Liver (tissue), 8 donors: ENCODE measurements at regions not wholly inside any gene's neighbourhood (a gene's known extent, or its start where the extent isn't known, plus 50 kb on each side); places are given as distances from the start of the nearest gene placed in this dataset.
"Not testable (repeated sequence)": the region's sequence is repeated elsewhere in the genome, so short reads cannot be mapped to it uniquely, and the experiment has no call there.

Source experiments
- DNase-seq: peaks from one replicate; pipeline ENCODE4 v3.0.0-alpha.2; 2017; ENCODE audit warnings: low spot score
- H3K27ac ChIP-seq, 2 donors: one replicate each; pipeline ENCODE4 v1.7.0; 2013; ENCODE audit warnings: inconsistent platforms in 2 of 2, low read length in 2 of 2, control low read depth in 1 of 2, low read depth in 1 of 2, mild to moderate bottlenecking in 1 of 2
- H3K27me3 ChIP-seq, 4 donors: one replicate each; pipeline versions ENCODE4 v1.6.1 to v1.7.0; 2013; ENCODE audit warnings: low read length in 3 of 4, inconsistent platforms in 1 of 4, mild to moderate bottlenecking in 1 of 4, moderate library complexity in 1 of 4; ENCODE audit not compliant: control insufficient read depth in 4 of 4, insufficient read depth in 4 of 4
- H3K36me3 ChIP-seq, 4 donors: one replicate each; pipeline versions ENCODE4 v1.6.1 to v1.7.0; 2013; ENCODE audit warnings: low read length in 3 of 4, mild to moderate bottlenecking in 3 of 4, low read depth in 1 of 4, moderate library complexity in 1 of 4; ENCODE audit not compliant: control insufficient read depth in 4 of 4, insufficient read depth in 3 of 4
- H3K4me1 ChIP-seq, 4 donors: one replicate each; pipeline versions ENCODE4 v1.6.1 to v1.7.0; 2013; ENCODE audit warnings: low read length in 3 of 4, mild to moderate bottlenecking in 3 of 4, moderate library complexity in 1 of 4; ENCODE audit not compliant: control insufficient read depth in 4 of 4, insufficient read depth in 4 of 4
- H3K4me3 ChIP-seq, 3 donors: one replicate each; pipeline versions ENCODE4 v1.6.1 to v1.7.0; 2013; ENCODE audit warnings: low read length in 3 of 3, control low read depth in 1 of 3, low read depth in 1 of 3, mild to moderate bottlenecking in 1 of 3
- H3K9ac ChIP-seq, 2 donors: one replicate each; pipeline ENCODE4 v1.7.0; 2013; ENCODE audit warnings: low read length in 2 of 2, mild to moderate bottlenecking in 2 of 2, moderate library complexity in 2 of 2, control low read depth in 1 of 2, low read depth in 1 of 2
- H3K9me3 ChIP-seq, 4 donors: one replicate each; pipeline versions ENCODE4 v1.6.1 to v1.7.0; 2013; ENCODE audit warnings: low read length in 3 of 4; ENCODE audit not compliant: control insufficient read depth in 4 of 4
- FOXA1 ChIP-seq: IDR thresholded peaks from 2 replicates; pipeline ENCODE4 v1.6.1; 2016; ENCODE audit warnings: antibody characterized with exemption
- FOXA2 ChIP-seq: IDR thresholded peaks from 2 replicates; pipeline ENCODE4 v1.6.1; 2016; ENCODE audit warnings: antibody characterized with exemption
- GABPA ChIP-seq, 2 donors: IDR thresholded peaks in 1 of 2; conservative IDR thresholded peaks in 1 of 2; 2 replicates each; pipeline ENCODE4 v1.6.1; 2016; ENCODE audit warnings: antibody characterized with exemption in 2 of 2, mild to moderate bottlenecking in 1 of 2, moderate library complexity in 1 of 2
- HNF4A ChIP-seq, 2 donors: conservative IDR thresholded peaks; 2 replicates each; pipeline ENCODE4 v1.6.1; 2016; ENCODE audit warnings: antibody characterized with exemption in 2 of 2, mild to moderate bottlenecking in 2 of 2
- JUND ChIP-seq, 2 donors: IDR thresholded peaks; 2 replicates each; pipeline ENCODE4 v1.6.1; 2016; ENCODE audit warnings: antibody characterized with exemption in 2 of 2
- RAD21 ChIP-seq, 2 donors: IDR thresholded peaks; 2 replicates each; pipeline ENCODE4 v1.6.1; 2016; ENCODE audit warnings: antibody characterized with exemption in 2 of 2, mild to moderate bottlenecking in 2 of 2
- TAF1 ChIP-seq: conservative IDR thresholded peaks from 2 replicates; pipeline ENCODE4 v1.6.1; 2016; ENCODE audit warnings: antibody characterized with exemption, mild to moderate bottlenecking
- YY1 ChIP-seq: IDR thresholded peaks from 2 replicates; pipeline ENCODE4 v1.6.1; 2016; ENCODE audit warnings: antibody characterized with exemption, mild to moderate bottlenecking
- WGBS: extraction: QIAGEN DNeasy Blood & Tissue Kit; methylation state at CpG from one replicate; pipeline ENCODE4 v1.1.7; 2013; 5-methylcytosine and 5-hydroxymethylcytosine counted together
- TF ChIP-seq, protein P1 (sequence below): IDR thresholded peaks from 2 replicates; pipeline ENCODE4 v1.6.1; 2016; ENCODE audit warnings: antibody characterized with exemption, mild to moderate bottlenecking
- TF ChIP-seq, protein P2 (sequence below): fragments of 150-350 bp; IDR thresholded peaks from 2 replicates; pipeline ENCODE4 v1.5.1; 2017; ENCODE audit warnings: improper control_type of control experiment, low read depth, low read length; ENCODE audit not compliant: missing input control
- donor health status: healthy.
- donor health status: healthy.
- donor health status: healthy.
- donor health status: healthy.
- donor health status: healthy.

DNA sequence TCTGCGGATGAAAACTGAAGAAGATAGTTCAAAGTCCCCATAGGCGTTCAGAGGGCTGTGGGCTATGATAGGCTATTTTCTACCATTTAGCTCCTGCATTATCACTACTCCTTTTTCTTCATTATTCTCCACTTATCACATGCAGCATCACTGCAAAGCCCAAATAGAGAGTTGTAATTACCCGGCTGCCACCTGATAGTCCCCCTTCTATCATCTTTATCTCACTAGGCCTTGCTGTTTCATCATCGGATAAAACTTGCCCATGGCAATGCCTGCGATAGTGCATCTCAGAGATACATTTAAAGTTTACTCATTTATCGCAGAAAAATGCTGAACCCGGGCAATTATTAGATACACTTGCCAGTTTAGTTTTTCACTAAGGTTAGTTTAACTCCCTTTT lies 82.9 kb upstream of the SOX21 start (continued):
- TF ChIP-seq, protein P1, sequence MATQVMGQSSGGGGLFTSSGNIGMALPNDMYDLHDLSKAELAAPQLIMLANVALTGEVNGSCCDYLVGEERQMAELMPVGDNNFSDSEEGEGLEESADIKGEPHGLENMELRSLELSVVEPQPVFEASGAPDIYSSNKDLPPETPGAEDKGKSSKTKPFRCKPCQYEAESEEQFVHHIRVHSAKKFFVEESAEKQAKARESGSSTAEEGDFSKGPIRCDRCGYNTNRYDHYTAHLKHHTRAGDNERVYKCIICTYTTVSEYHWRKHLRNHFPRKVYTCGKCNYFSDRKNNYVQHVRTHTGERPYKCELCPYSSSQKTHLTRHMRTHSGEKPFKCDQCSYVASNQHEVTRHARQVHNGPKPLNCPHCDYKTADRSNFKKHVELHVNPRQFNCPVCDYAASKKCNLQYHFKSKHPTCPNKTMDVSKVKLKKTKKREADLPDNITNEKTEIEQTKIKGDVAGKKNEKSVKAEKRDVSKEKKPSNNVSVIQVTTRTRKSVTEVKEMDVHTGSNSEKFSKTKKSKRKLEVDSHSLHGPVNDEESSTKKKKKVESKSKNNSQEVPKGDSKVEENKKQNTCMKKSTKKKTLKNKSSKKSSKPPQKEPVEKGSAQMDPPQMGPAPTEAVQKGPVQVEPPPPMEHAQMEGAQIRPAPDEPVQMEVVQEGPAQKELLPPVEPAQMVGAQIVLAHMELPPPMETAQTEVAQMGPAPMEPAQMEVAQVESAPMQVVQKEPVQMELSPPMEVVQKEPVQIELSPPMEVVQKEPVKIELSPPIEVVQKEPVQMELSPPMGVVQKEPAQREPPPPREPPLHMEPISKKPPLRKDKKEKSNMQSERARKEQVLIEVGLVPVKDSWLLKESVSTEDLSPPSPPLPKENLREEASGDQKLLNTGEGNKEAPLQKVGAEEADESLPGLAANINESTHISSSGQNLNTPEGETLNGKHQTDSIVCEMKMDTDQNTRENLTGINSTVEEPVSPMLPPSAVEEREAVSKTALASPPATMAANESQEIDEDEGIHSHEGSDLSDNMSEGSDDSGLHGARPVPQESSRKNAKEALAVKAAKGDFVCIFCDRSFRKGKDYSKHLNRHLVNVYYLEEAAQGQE: no peak
- no peak for TF ChIP-seq RAD21 (IDR thresholded peaks at IDR 0.05)

DNA sequence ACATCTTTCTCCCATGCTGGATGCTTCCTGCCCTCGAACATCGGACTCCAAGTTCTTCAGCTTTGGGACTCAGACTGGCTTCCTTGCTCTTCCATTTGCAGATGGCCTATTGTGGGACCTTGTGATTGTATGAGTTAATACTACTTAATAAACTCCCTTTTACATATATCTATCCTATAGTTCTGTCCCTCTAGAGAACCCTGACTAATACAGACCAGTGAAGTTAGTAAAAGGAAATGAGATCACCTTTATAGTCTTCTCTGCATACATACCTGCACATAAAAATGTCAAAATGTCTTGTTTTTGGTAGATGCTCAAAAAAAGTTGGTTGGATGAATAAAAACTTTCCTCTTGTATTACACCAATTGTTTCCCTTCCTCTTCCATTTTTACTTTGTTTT lies 73.9 kb upstream of the SOX21 start:
- H3K9ac ChIP-seq, H3K36me3 ChIP-seq, H3K27me3 ChIP-seq, H3K9me3 ChIP-seq, H3K27ac ChIP-seq, DNase-seq, H3K4me1 ChIP-seq, H3K4me3 ChIP-seq: not testable (repeated sequence)
- WGBS: 96% methylated on average over 2 of the region's 2 CpGs

DNA sequence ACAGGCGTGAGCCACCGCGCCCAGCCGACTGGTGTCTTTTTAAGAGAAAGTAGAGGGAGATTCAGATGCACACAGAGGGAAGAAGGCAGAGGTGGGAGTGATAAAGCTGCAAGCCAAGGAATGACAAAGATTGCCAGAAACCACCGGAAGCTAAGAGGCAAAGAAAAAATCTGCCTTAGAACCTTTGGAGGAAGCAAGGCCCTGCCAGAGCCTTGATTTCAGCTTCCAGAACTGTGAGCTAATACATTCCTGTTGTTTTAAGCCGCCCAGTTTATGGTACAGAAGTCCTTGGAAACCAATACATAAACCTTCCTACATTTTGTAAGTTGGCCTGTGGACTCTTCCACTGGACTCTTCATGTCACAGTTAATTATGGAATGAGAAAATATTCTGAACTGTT lies 71.7 kb upstream of the SOX21 start:
- 92% methylated on average over 6 of the region's 6 CpGs for WGBS
- TF ChIP-seq, protein P1: no peak
- TF ChIP-seq, protein P2, sequence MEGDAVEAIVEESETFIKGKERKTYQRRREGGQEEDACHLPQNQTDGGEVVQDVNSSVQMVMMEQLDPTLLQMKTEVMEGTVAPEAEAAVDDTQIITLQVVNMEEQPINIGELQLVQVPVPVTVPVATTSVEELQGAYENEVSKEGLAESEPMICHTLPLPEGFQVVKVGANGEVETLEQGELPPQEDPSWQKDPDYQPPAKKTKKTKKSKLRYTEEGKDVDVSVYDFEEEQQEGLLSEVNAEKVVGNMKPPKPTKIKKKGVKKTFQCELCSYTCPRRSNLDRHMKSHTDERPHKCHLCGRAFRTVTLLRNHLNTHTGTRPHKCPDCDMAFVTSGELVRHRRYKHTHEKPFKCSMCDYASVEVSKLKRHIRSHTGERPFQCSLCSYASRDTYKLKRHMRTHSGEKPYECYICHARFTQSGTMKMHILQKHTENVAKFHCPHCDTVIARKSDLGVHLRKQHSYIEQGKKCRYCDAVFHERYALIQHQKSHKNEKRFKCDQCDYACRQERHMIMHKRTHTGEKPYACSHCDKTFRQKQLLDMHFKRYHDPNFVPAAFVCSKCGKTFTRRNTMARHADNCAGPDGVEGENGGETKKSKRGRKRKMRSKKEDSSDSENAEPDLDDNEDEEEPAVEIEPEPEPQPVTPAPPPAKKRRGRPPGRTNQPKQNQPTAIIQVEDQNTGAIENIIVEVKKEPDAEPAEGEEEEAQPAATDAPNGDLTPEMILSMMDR: no peak
- H3K27me3 ChIP-seq: no peaks in the 10 kb centered on the region
- no peak overlapping the region for H3K27ac ChIP-seq
- H3K9ac ChIP-seq: no peak overlapping the region
- no peaks in the 10 kb centered on the region for H3K9me3 ChIP-seq
- H3K4me1 ChIP-seq: peaks cover 0 to 11% (median 5%) of the 10 kb centered on the region in 4 donors
- DNase-seq: no peak
- no peak overlapping the region for H3K4me3 ChIP-seq
- no peaks in the 10 kb centered on the region for H3K36me3 ChIP-seq

DNA sequence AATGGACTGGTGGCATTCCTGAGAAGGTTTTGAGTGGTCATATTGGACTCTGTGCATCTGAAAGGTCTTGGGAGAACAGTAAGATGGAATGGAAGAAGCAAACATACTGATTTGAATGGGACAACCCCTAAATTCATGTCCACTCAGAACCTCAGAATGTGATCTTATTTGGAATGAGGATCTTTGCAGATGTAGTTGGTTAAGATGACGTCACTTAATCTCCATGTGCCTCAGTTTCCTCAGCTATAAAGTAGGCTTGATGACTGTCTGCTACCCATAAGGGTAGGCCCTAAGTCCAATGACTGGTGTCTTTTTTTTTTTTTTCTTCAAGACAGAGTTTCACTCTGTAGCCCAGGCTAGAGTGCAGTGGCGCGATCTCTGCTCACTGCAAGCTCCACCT lies 71.1 kb upstream of the SOX21 start:
- no peaks in the 10 kb centered on the region for H3K9me3 ChIP-seq
- no peak overlapping the region for H3K27ac ChIP-seq
- no peak overlapping the region for H3K4me3 ChIP-seq
- no peaks in the 10 kb centered on the region for H3K27me3 ChIP-seq
- no peaks in the 10 kb centered on the region for H3K36me3 ChIP-seq
- H3K4me1 ChIP-seq: peaks cover 0 to 11% (median 5%) of the 10 kb centered on the region in 4 donors
- no peak overlapping the region for H3K9ac ChIP-seq
- 99% methylated on average over 3 of the region's 3 CpGs for WGBS
- DNase-seq: no peak
- TF ChIP-seq YY1 (no peak), HNF4A (conservative IDR thresholded peaks at IDR 0.05) (no peak), FOXA1 (no peak), FOXA2 (no peak), GABPA (IDR thresholded peaks at IDR 0.05 in 1 of 2, conservative IDR thresholded peaks at IDR 0.05 in 1 of 2) (no peak), TAF1 (no peak), RAD21 (IDR thresholded peaks at IDR 0.05) (no peak), JUND (IDR thresholded peaks at IDR 0.05) (no peak)
- TF ChIP-seq, protein P2: no peak
